ENCODE measurements at regions not wholly inside any gene's neighbourhood (a gene's known extent, or its start where the extent isn't known, plus 50 kb on each side); places are given as distances from the start of the nearest gene placed in this dataset.

- TF ChIP-seq CTCF (IDR thresholded peaks at IDR 0.05 in 8 of 11, conservative IDR thresholded peaks at IDR 0.05 in 3 of 11) (no peak), POLR2A (IDR thresholded peaks at IDR 0.05) (no peak), POLR2AphosphoS5 (IDR thresholded peaks at IDR 0.05) (no peak)
These were observed 190.8 kb downstream of the FTCDNL1 start for GRCh38 chr2:199660167-199660566.

Data from spleen (tissue), 7 donors.